AG04450 (cell line): ENCODE measurements at regions not wholly inside any gene's neighbourhood (a gene's known extent, or its start where the extent isn't known, plus 50 kb on each side); places are given as distances from the start of the nearest gene placed in this dataset.

Source experiments
- CTCF ChIA-PET: fragments of 300-600, 350-600 bp; formaldehyde crosslinking; extraction: SDS; loops from one replicate; lab custom pipeline; 2022; ENCODE audit warnings: antibody characterized with exemption, inconsistent platforms; lab: Charles Lee
- POLR2A ChIA-PET: fragments of 350-600 bp; formaldehyde crosslinking; extraction: SDS; loops from one replicate; lab custom pipeline; 2021; ENCODE audit warnings: antibody characterized with exemption, inconsistent platforms; lab: Yijun Ruan, JAX
- DNase-seq: peaks from one replicate; pipeline ENCODE4 v3.0.0-alpha.2; 2011; ENCODE audit warnings: low read depth, low spot score
- H3K27ac ChIP-seq: one replicate; pipeline ENCODE4 v1.5.1; 2012; ENCODE audit warnings: low read depth, low read length, control low read depth
- H3K27me3 ChIP-seq: one replicate; pipeline ENCODE4 v1.6.0; 2012; ENCODE audit warnings: low read length; ENCODE audit not compliant: control insufficient read depth, insufficient read depth
- H3K4me3 ChIP-seq: 2 replicates; pipeline ENCODE4 v1.5.1; 2011; ENCODE audit warnings: mild to moderate bottlenecking, low read depth, low read length, control low read depth
- H3K9me3 ChIP-seq: 2 replicates; pipeline ENCODE4 v1.5.1; 2012; ENCODE audit warnings: low read length; ENCODE audit not compliant: control insufficient read depth, insufficient read depth
- TF ChIP-seq, protein P1 (sequence below): IDR thresholded peaks from 2 replicates; pipeline ENCODE4 v1.5.1; 2011; ENCODE audit warnings: low read depth, low read length, control low read depth, inconsistent platforms

DNA sequence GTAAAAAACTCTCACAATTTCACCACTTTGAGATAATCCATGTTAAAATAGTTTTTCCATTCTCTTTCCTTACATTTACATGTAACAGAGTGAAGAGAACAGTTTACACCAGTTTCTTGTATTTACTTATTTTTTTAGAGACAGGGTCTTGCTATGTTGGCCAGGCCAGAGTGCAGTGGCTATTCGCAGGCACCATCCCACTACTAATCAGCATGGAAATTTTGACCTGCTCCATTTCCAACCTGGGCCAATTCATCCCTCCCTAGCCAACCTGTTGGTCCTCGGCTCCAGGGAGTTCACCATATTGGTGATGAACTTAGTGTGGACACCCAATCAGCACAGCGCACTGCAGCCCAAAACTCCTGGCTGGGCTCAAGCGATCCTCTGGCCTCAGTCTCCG lies 74.1 kb downstream of the LYZL2 start:
- TF ChIP-seq, protein P1, sequence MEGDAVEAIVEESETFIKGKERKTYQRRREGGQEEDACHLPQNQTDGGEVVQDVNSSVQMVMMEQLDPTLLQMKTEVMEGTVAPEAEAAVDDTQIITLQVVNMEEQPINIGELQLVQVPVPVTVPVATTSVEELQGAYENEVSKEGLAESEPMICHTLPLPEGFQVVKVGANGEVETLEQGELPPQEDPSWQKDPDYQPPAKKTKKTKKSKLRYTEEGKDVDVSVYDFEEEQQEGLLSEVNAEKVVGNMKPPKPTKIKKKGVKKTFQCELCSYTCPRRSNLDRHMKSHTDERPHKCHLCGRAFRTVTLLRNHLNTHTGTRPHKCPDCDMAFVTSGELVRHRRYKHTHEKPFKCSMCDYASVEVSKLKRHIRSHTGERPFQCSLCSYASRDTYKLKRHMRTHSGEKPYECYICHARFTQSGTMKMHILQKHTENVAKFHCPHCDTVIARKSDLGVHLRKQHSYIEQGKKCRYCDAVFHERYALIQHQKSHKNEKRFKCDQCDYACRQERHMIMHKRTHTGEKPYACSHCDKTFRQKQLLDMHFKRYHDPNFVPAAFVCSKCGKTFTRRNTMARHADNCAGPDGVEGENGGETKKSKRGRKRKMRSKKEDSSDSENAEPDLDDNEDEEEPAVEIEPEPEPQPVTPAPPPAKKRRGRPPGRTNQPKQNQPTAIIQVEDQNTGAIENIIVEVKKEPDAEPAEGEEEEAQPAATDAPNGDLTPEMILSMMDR = no peak
- no peak for DNase-seq
- no peaks in the 10 kb centered on the region for H3K9me3 ChIP-seq
- CTCF ChIA-PET = interaction anchor here (1.8 kb wide), 1 partner anchor 35 kb away, joined by 6 read pairs; no protein-coding TSS in a partner anchor
- H3K4me3 ChIP-seq = no peak overlapping the region
- H3K27me3 ChIP-seq = peaks cover 2% of the 10 kb centered on the region
- H3K27ac ChIP-seq = no peak overlapping the region
- POLR2A ChIA-PET = no interaction called here

DNA sequence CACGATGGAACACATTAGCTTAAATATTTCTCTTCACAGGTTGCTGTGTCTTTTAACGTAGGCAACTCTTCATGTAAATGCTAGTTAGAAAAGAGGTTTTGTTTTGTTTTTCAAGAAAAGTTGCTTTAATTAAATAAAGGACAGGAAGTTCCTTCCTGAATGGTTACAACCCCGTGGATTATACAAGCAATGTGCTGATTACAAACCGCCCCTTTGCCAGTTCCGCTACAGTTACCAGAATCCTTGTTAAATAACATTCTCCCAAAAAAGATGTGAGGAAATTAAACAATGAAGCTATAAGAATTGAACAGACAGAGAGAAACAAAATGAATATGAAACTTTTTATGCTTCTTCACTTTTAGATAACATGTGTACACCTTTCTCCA lies 75.1 kb downstream of the LYZL2 start:
- CTCF ChIA-PET = interaction anchor here (0.9 to 1.9 kb wide), 5 partner anchors 12 to 85 kb away, joined by 3 to 10 read pairs (median 4); no protein-coding TSS in a partner anchor
- H3K27me3 ChIP-seq = peaks cover 2% of the 10 kb centered on the region
- POLR2A ChIA-PET = no interaction called here
- no peaks in the 10 kb centered on the region for H3K9me3 ChIP-seq
- TF ChIP-seq, protein P1 = no peak
- H3K27ac ChIP-seq = no peak overlapping the region
- H3K4me3 ChIP-seq = no peak overlapping the region
- no peak for DNase-seq

DNA sequence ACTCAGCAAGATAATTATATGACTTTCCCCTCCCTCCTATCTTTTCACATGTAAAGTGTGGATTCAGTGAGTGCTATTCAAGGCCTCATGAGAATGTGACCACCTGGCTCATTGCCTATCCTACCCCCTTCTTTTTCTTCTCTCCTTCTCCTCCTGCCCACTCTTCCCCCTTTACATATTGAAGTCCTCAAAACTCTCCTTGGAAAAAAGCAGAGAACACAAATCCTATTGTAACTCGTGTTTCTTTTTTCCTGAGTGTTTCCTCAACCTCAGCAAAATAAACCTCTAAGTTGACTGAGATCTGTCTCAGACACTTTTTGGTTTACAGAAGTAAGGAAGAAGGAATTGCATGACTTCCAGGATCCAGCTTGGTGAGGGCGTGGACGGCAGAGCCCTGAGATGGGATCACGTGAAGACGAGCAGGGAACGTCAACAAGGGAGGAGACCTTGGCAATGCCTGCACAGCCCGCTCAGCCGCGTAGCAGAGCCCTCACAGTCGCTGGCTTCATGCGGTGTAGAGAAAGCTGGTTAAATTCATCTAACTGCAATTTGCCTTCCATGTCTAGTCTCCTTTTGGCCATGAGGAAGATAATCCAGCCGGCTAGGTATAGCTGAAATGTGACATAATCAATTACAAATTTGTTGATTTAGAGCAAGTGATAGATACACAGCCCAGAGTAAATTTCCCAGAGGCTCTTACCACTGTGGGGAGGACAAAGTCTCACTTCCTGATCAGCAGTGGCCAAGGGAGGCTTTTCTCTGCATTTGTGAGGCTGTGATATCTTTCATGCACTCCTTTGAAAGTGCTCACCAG lies 75.7 kb downstream of the LYZL2 start:
- ChIA-PET POLR2A (interaction anchor here (0.5 kb wide), 1 partner anchor 103 kb away, joined by 3 read pairs; no protein-coding TSS in a partner anchor), CTCF (interaction anchor here (0.6 to 1.9 kb wide), 7 partner anchors 12 to 555 kb away, joined by 3 to 10 read pairs (median 4); no protein-coding TSS in a partner anchor)
- Histone ChIP-seq H3K4me3 (peak overlapping the region; percentile 23; the same call in 1 of the 2 replicates), H3K9me3 (no peaks in the 10 kb centered on the region), H3K27ac (peak overlapping the region; percentile 21), H3K27me3 (peaks cover 2% of the 10 kb centered on the region)
- no peak for DNase-seq
- TF ChIP-seq, protein P1 = no peak

DNA sequence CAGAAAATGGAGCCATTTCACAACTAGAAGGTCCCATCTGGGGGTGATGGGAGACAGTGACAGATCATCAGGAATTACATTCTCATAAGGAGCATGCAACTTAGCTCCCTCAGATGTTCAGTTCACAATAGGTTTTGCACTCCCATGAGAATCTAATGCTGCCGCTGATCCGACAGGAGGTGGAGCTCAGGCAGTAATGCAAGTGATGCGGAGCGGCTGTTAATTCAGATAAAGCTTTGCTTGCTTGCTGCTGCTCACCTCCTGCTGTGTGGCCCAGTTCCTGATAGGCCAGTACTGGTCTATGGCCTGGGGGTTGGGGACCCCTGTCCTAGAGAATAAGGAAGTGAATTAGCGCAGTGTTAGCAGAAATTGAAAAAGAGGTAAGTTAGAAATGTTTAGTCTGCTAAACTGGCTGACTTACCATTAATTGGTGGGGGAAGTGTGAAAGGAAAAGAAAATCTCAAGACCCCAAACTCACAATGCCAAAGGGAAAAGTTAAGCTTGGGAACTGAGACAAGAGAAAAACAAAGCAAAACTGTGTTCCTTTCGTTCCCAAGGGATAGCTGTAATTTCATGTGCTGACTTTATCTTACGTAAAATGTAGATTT lies 76.4 kb downstream of the LYZL2 start:
- TF ChIP-seq, protein P1 = no peak
- no peak overlapping the region for H3K27ac ChIP-seq
- no peak for DNase-seq
- no peaks in the 10 kb centered on the region for H3K9me3 ChIP-seq
- ChIA-PET POLR2A (interaction anchor here (0.5 kb wide), 1 partner anchor 102 kb away, joined by 3 read pairs; no protein-coding TSS in a partner anchor), CTCF (interaction anchor here (0.6 to 1.9 kb wide), 3 partner anchors 38 to 555 kb away, joined by 3 to 10 read pairs (median 6); no protein-coding TSS in a partner anchor)
- H3K27me3 ChIP-seq = peaks cover 2% of the 10 kb centered on the region
- no peak overlapping the region for H3K4me3 ChIP-seq
